ENCODE measurements at regions not wholly inside any gene's neighbourhood (a gene's known extent, or its start where the extent isn't known, plus 50 kb on each side); places are given as distances from the start of the nearest gene placed in this dataset.

DNA sequence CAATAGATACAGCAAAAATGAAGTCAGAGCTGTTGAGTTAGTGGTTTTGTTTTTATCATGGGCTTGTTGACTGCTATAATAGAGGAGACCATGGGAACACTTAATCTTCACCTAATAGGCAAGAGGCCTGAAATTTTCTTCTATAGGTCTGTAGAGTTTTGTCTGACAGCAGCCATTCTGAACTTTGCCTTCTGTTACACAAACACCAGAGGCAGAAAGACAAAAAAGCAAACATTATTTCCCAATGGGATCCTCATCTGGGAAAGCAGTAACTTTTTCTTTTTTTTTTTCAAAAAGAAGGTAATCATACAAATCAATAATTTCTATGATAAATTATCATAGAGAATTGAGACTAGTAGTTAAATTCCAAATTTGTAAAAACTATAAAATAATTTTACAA lies 494.1 kb downstream of the TOX3 start:
- intact Hi-C loops (cut with DNase I; ENCODE audit: low total_unique reads) (no loop called here), in situ Hi-C loops (cut with MboI; ENCODE audit: low pct_ligation_motif_present in 1 of 4, low pct_unique_long_range_greater_than_20kb in 1 of 4, low sequenced_read_pairs in 3 of 4) (loop anchor here in 3 of 4 donors (25.0 kb wide), 2 partner anchors 859 to 959 kb away; no protein-coding TSS in a partner anchor)
- Histone ChIP-seq H3K4me1 (no peaks in the 10 kb centered on the region), H3K4me3 (no peak overlapping the region), H3K27ac (no peak overlapping the region), H3K9me3 (no peaks in the 10 kb centered on the region), H3K36me3 (no peaks in the 10 kb centered on the region), H3K27me3 (no peaks in the 10 kb centered on the region)
- no peak for DNase-seq
- TF ChIP-seq, protein P1, sequence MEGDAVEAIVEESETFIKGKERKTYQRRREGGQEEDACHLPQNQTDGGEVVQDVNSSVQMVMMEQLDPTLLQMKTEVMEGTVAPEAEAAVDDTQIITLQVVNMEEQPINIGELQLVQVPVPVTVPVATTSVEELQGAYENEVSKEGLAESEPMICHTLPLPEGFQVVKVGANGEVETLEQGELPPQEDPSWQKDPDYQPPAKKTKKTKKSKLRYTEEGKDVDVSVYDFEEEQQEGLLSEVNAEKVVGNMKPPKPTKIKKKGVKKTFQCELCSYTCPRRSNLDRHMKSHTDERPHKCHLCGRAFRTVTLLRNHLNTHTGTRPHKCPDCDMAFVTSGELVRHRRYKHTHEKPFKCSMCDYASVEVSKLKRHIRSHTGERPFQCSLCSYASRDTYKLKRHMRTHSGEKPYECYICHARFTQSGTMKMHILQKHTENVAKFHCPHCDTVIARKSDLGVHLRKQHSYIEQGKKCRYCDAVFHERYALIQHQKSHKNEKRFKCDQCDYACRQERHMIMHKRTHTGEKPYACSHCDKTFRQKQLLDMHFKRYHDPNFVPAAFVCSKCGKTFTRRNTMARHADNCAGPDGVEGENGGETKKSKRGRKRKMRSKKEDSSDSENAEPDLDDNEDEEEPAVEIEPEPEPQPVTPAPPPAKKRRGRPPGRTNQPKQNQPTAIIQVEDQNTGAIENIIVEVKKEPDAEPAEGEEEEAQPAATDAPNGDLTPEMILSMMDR (IDR thresholded peaks at IDR 0.05), result no peak
- TF ChIP-seq POLR2A (IDR thresholded peaks at IDR 0.05) (no peak), EP300 (IDR thresholded peaks at IDR 0.05; ENCODE audit: low read depth) (no peak), POLR2AphosphoS5 (IDR thresholded peaks at IDR 0.05) (no peak)

GRCh38 chr16:52051414-52052172 lies 495.4 kb downstream of the TOX3 start:
- in situ Hi-C loops (cut with MboI; ENCODE audit: low pct_ligation_motif_present in 1 of 4, low pct_unique_long_range_greater_than_20kb in 1 of 4, low sequenced_read_pairs in 3 of 4), result loop anchor here in 3 of 4 donors (25.0 kb wide), 2 partner anchors 861 to 961 kb away; no protein-coding TSS in a partner anchor
- TF ChIP-seq EP300 (IDR thresholded peaks at IDR 0.05; ENCODE audit: low read depth), result no peak
- TF ChIP-seq, protein P1 (IDR thresholded peaks at IDR 0.05), result no peak
- TF ChIP-seq POLR2A (IDR thresholded peaks at IDR 0.05), result no peak
- TF ChIP-seq POLR2AphosphoS5 (IDR thresholded peaks at IDR 0.05), result no peak

DNA sequence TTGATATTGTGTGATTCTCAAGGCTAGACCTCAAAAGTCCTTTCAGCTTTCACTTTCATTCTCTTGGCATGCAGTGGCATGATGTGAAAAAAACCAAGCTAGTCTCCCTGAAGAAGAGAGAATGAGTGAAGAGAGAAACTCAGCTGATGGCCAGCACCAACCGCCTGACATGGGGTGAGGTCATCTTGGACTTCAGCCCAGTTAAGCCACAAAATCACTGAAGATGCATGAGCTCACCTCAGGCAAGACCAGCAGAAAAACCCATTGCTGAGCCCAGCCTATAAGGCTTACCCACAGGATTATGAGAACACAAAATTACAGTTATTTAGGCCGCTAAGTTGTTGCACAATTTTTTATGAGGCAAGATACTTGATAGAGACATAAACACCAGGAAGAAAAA lies 496.5 kb downstream of the TOX3 start:
- intact Hi-C loops (cut with DNase I; ENCODE audit: low total_unique reads), result no loop called here
- 49 to 57% methylated on average over 1 to 2 of the region's 2 CpGs for WGBS, 2 donors (ENCODE audit: low coverage in 1 of 2)
- Histone ChIP-seq H3K9me3 (peaks cover 0 to 6% of the 10 kb centered on the region in 2 donors), H3K27ac (no peak overlapping the region), H3K4me1 (no peaks in the 10 kb centered on the region), H3K4me3 (no peak overlapping the region), H3K36me3 (no peaks in the 10 kb centered on the region), H3K27me3 (no peaks in the 10 kb centered on the region)
- no peak for DNase-seq
- in situ Hi-C loops (cut with MboI; ENCODE audit: low pct_ligation_motif_present in 1 of 4, low pct_unique_long_range_greater_than_20kb in 1 of 4, low sequenced_read_pairs in 3 of 4), result loop anchor here in 3 of 4 donors (25.0 kb wide), 2 partner anchors 862 to 962 kb away; no protein-coding TSS in a partner anchor
- TF ChIP-seq EP300 (IDR thresholded peaks at IDR 0.05; ENCODE audit: low read depth) (no peak), POLR2A (IDR thresholded peaks at IDR 0.05) (no peak), POLR2AphosphoS5 (IDR thresholded peaks at IDR 0.05) (no peak)
- TF ChIP-seq, protein P1 (IDR thresholded peaks at IDR 0.05), result no peak

More at GRCh38 chr16:52051414-52052172, 495.4 kb downstream of the TOX3 start:
- Histone ChIP-seq H3K27me3 (no peaks in the 10 kb centered on the region), H3K9me3 (no peaks in the 10 kb centered on the region), H3K4me3 (no peak overlapping the region), H3K36me3 (no peaks in the 10 kb centered on the region), H3K4me1 (no peaks in the 10 kb centered on the region), H3K27ac (no peak overlapping the region)
- intact Hi-C loops (cut with DNase I; ENCODE audit: low total_unique reads), result no loop called here
- DNase-seq, result no peak
- 96 to 100% methylated on average over 1 of the region's 1 CpG for WGBS, 2 donors (ENCODE audit: low coverage in 1 of 2)

GRCh38 chr16:52035436-52035835 lies 511.5 kb downstream of the TOX3 start:
- H3K4me1 ChIP-seq, result no peaks in the 10 kb centered on the region
- in situ Hi-C loops (cut with MboI; ENCODE audit: low pct_ligation_motif_present in 1 of 4, low pct_unique_long_range_greater_than_20kb in 1 of 4, low sequenced_read_pairs in 3 of 4), result loop anchor here in 1 of 4 donors (25.0 kb wide), 1 partner anchor 102 kb away; no protein-coding TSS in a partner anchor
- H3K27ac ChIP-seq, result no peak overlapping the region
- no peaks in the 10 kb centered on the region for H3K9me3 ChIP-seq
- intact Hi-C loops (cut with DNase I; ENCODE audit: low total_unique reads), result no loop called here
- TF ChIP-seq POLR2A (IDR thresholded peaks at IDR 0.05), result no peak
- TF ChIP-seq, protein P1 (IDR thresholded peaks at IDR 0.05), result no peak
- no peak for TF ChIP-seq EP300 (IDR thresholded peaks at IDR 0.05; ENCODE audit: low read depth)
- no peak for TF ChIP-seq POLR2AphosphoS5 (IDR thresholded peaks at IDR 0.05)
- WGBS, 2 donors (ENCODE audit: low coverage in 1 of 2), result 40 to 43% methylated on average over 2 of the region's 2 CpGs
- H3K36me3 ChIP-seq, result no peaks in the 10 kb centered on the region
- no peak for DNase-seq
- H3K27me3 ChIP-seq, result no peaks in the 10 kb centered on the region
- no peak overlapping the region for H3K4me3 ChIP-seq

Measured in transverse colon (tissue), 4 donors.